A549 (cell line): ENCODE measurements at regions not wholly inside any gene's neighbourhood (a gene's known extent, or its start where the extent isn't known, plus 50 kb on each side); places are given as distances from the start of the nearest gene placed in this dataset.

ENCODE experiments used
- ATAC-seq, 2 experiments: fragments of 200-7000 bp in 1 of 2; fragments of >200 bp in 1 of 2; cut with Nextera tagmentation in 1 of 2; cut with Tn5 transposase in 1 of 2; 3 replicates each; pipeline versions ENCODE4 v1.8.0 to v1.9.1; 2018 to 2020; ENCODE audit warnings: mild to moderate bottlenecking in 1 of 2, moderate library complexity in 1 of 2
- CTCF ChIA-PET: fragments of 300-600 bp; sonication (Branson Sonifier 250); formaldehyde crosslinking; extraction: SDS; loops from one replicate; lab custom pipeline; 2021; ENCODE audit warnings: antibody characterized with exemption, inconsistent platforms; lab: Yijun Ruan, JAX
- POLR2A ChIA-PET: fragments of 350-600 bp; formaldehyde crosslinking; extraction: SDS; loops from one replicate; lab custom pipeline; 2021; ENCODE audit warnings: antibody characterized with exemption, inconsistent platforms; lab: Yijun Ruan, JAX
- DNase-seq, 2 experiments: peaks; one replicate each; pipeline versions ENCODE4 v3.0.0 to v3.0.0-alpha.2; 2011 to 2016; ENCODE audit warnings: low read depth in 1 of 2, low spot score in 1 of 2
- FAIRE-seq: peaks from 2 replicates; lab custom pipeline; 2011; peaks lifted over from hg19 to GRCh38; lab: Jason Lieb, UNC
- H3K27ac ChIP-seq, 2 experiments: fragments of >200 bp; sonication (Bioruptor Twin); formaldehyde crosslinking; 3 replicates each; pipeline ENCODE4 v1.5.1; 2016 to 2017
- H3K4me1 ChIP-seq: fragments of >200 bp; sonication (Bioruptor Twin); formaldehyde crosslinking; 3 replicates; pipeline ENCODE4 v1.6.1; 2016
- H3K4me2 ChIP-seq: fragments of >200 bp; sonication (Bioruptor Twin); formaldehyde crosslinking; 3 replicates; pipeline ENCODE4 v1.6.1; 2016
- H3K4me3 ChIP-seq: fragments of >200 bp; sonication (Bioruptor Twin); formaldehyde crosslinking; 3 replicates; pipeline ENCODE4 v1.5.1; 2016
- H3K9me3 ChIP-seq: fragments of >200 bp; sonication (Bioruptor Twin); formaldehyde crosslinking; 3 replicates; pipeline ENCODE4 v1.6.1; 2016
- ATOH8 ChIP-seq: fragments of 250-450 bp; sonication (Bioruptor Pico); IDR thresholded peaks from 2 replicates; pipeline ENCODE4 v1.5.0; 2020; ENCODE audit warnings: low read depth, mild to moderate bottlenecking, moderate library complexity
- CEBPB ChIP-seq, 2 experiments: fragments of >200 bp in 1 of 2; sonication (Bioruptor Twin) in 1 of 2; formaldehyde crosslinking in 1 of 2; IDR thresholded peaks; 2 replicates each; pipeline ENCODE4 v1.6.1; 2012 to 2016
- CHD4 ChIP-seq: fragments of 200-600 bp; sonication (generic); IDR thresholded peaks from 2 replicates; pipeline ENCODE4 v1.6.1; 2016; ENCODE audit warnings: antibody characterized with exemption, mild to moderate bottlenecking, borderline replicate concordance
- EHF ChIP-seq: fragments of 250-450 bp; sonication (Bioruptor Pico); IDR thresholded peaks from 2 replicates; pipeline ENCODE4 v1.5.0; 2020; ENCODE audit warnings: mild to moderate bottlenecking
- EHMT2 ChIP-seq: fragments of 200-600 bp; sonication (generic); IDR thresholded peaks from 2 replicates; pipeline ENCODE4 v1.6.1; 2016; ENCODE audit warnings: antibody characterized with exemption, low read depth, mild to moderate bottlenecking, moderate library complexity
- FOXS1 ChIP-seq: fragments of 250-450 bp; sonication (Bioruptor Pico); IDR thresholded peaks from 2 replicates; pipeline ENCODE4 v1.5.0; 2020; ENCODE audit warnings: mild to moderate bottlenecking, moderate library complexity
- HES2 ChIP-seq: fragments of >200 bp; sonication (Bioruptor Twin); formaldehyde crosslinking; IDR thresholded peaks from 2 replicates; pipeline ENCODE4 v1.6.1; 2016
- HOXB13 ChIP-seq: fragments of 250-450 bp; sonication (Bioruptor Pico); IDR thresholded peaks from 2 replicates; pipeline ENCODE4 v1.5.0; 2020; ENCODE audit warnings: low read depth, mild to moderate bottlenecking, moderate library complexity
- JUN ChIP-seq, 2 experiments: fragments of >200 bp; sonication (Bioruptor Twin); formaldehyde crosslinking; IDR thresholded peaks; 2 replicates in 1 of 2; 3 replicates in 1 of 2; pipeline ENCODE4 v1.6.1; 2016 to 2017
- JUNB ChIP-seq: fragments of >200 bp; sonication (Bioruptor Twin); formaldehyde crosslinking; IDR thresholded peaks from 2 replicates; pipeline ENCODE4 v1.6.1; 2016
- KDM5A ChIP-seq: fragments of 200-600 bp; sonication (generic); IDR thresholded peaks from 2 replicates; pipeline ENCODE4 v1.6.1; 2016; ENCODE audit warnings: antibody characterized with exemption, mild to moderate bottlenecking
- MYC ChIP-seq: IDR thresholded peaks from 2 replicates; pipeline ENCODE4 v1.6.1; 2012; ENCODE audit warnings: mild to moderate bottlenecking, inconsistent platforms, low read length, improper control_type of control experiment, borderline replicate concordance
- NFE2L2 ChIP-seq: fragments of 150-350 bp; conservative IDR thresholded peaks from 2 replicates; pipeline ENCODE4 v1.6.1; 2014; ENCODE audit warnings: low read length
- NR3C1 ChIP-seq: fragments of >200 bp; sonication (Bioruptor Twin); formaldehyde crosslinking; IDR thresholded peaks from 3 replicates; pipeline ENCODE4 v1.6.1; 2017
- PBX3 ChIP-seq: IDR thresholded peaks from 2 replicates; pipeline ENCODE4 v1.6.1; 2012
- POLR2AphosphoS2 ChIP-seq: conservative IDR thresholded peaks from 2 replicates; pipeline ENCODE4 v1.6.1; 2012; ENCODE audit warnings: low read length, improper control_type of control experiment, inconsistent platforms
- RCOR1 ChIP-seq: fragments of 150-350 bp; IDR thresholded peaks from 2 replicates; pipeline ENCODE4 v1.6.1; 2014; ENCODE audit warnings: antibody characterized with exemption, low read length, low read depth
- REST ChIP-seq: fragments of 200-600 bp; sonication (generic); IDR thresholded peaks from 2 replicates; pipeline ENCODE4 v1.6.1; 2016; ENCODE audit warnings: antibody characterized with exemption, mild to moderate bottlenecking, moderate library complexity
- RFX5 ChIP-seq: fragments of 450-650 bp; IDR thresholded peaks from 2 replicates; pipeline ENCODE4 v1.7.1; 2014; ENCODE audit warnings: antibody characterized with exemption, mild to moderate bottlenecking, moderate library complexity
- SMC3 ChIP-seq: fragments of >200 bp; sonication (Bioruptor Twin); formaldehyde crosslinking; IDR thresholded peaks from 3 replicates; pipeline ENCODE4 v1.6.1; 2018; ENCODE audit warnings: inconsistent platforms
- SREBF2 ChIP-seq: fragments of 450-650 bp; IDR thresholded peaks from 2 replicates; pipeline ENCODE4 v1.6.1; 2014; ENCODE audit warnings: mild to moderate bottlenecking, moderate library complexity
- TFCP2L1 ChIP-seq: fragments of 250-450 bp; sonication (Bioruptor Pico); IDR thresholded peaks from 2 replicates; pipeline ENCODE4 v1.5.0; 2021; ENCODE audit warnings: mild to moderate bottlenecking
- ZNF302 ChIP-seq: fragments of 250-450 bp; sonication (Bioruptor Pico); IDR thresholded peaks from 2 replicates; pipeline ENCODE4 v1.9.0; 2021; ENCODE audit warnings: inconsistent platforms, mild to moderate bottlenecking, moderate library complexity
- WGBS: methylation state at CpG from one replicate; pipeline ENCODE4 v1.1.6; 2017; ENCODE audit errors: missing lambda C conversion rate; 5-methylcytosine and 5-hydroxymethylcytosine counted together
- TF ChIP-seq, protein P1 (sequence below): IDR thresholded peaks from 2 replicates; pipeline ENCODE4 v1.6.1; 2012

DNA sequence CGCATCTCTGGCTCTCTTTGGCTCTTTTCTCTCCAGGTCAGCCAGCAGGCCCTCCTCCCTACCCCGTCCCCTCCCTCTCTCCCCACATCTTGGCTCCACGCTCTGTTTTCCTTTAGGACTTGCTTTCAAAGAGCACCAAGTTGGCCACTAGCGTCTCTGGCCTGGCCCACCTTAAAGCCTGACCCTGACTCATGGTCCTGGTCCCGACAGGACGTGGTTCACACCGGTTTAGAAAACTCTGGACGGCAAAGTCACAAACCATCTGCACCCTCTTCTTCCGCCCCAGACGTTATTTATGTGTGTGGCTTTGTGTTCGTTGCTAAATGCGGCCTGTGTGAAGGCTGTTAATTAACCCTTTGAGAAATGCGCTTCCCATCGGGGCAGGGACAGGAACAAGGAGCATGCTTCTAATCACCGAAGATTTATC, 169.0 kb upstream of the HAAO start:
- no peak for ATAC-seq
- ChIA-PET POLR2A (no interaction called here), CTCF (interaction anchor here (3.9 to 7.7 kb wide), 4 partner anchors 14 to 523 kb away, joined by 16 to 71 read pairs (median 38); partner anchors contain the start of gene ZFP36L2)
- TF ChIP-seq NR3C1 (no peak), FOXS1 (CRISPR knock-in tag) (no peak)
- WGBS = 90% methylated on average over 15 of the region's 15 CpGs
- Histone ChIP-seq H3K9me3 (no peaks in the 10 kb centered on the region), H3K4me1 (no peaks in the 10 kb centered on the region), H3K4me2 (no peak overlapping the region), H3K27ac (no peak overlapping the region), H3K4me3 (no peak overlapping the region)
- DNase-seq = no peak
- FAIRE-seq = no peak

DNA sequence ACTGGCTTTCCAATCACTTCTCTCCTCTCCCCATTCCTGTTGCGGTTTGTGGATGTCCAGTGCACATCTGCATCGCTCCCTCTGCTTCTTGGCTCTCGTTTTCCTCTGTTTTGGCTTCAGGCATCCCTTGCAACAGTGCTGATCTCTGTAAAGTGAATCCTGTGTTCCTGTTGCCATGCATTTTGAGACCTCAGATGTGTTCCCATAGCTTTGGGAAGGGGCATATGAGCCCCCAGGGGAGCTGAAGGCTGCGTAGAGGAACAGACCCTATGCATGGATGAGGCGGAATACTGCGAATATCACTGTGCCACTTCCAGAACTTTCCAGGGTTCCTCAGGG, 168.4 kb upstream of the HAAO start:
- WGBS = 87% methylated on average over 6 of the region's 6 CpGs
- H3K4me1 ChIP-seq = no peaks in the 10 kb centered on the region
- ChIA-PET CTCF (interaction anchor here (4.5 to 7.7 kb wide), 2 partner anchors 14 to 15 kb away, joined by 22 to 71 read pairs; no protein-coding TSS in a partner anchor), POLR2A (no interaction called here)
- no peak for DNase-seq
- H3K9me3 ChIP-seq = no peaks in the 10 kb centered on the region
- H3K4me3 ChIP-seq = no peak overlapping the region
- H3K27ac ChIP-seq = no peak overlapping the region
- no peak for TF ChIP-seq MYC
- no peak for TF ChIP-seq PBX3
- TF ChIP-seq RCOR1 = no peak
- no peak for TF ChIP-seq SREBF2
- TF ChIP-seq POLR2AphosphoS2 = no peak
- TF ChIP-seq EHF (CRISPR knock-in tag) = no peak
- no peak for TF ChIP-seq SMC3
- ATAC-seq = no peak
- no peak overlapping the region for H3K4me2 ChIP-seq
- FAIRE-seq = no peak

DNA sequence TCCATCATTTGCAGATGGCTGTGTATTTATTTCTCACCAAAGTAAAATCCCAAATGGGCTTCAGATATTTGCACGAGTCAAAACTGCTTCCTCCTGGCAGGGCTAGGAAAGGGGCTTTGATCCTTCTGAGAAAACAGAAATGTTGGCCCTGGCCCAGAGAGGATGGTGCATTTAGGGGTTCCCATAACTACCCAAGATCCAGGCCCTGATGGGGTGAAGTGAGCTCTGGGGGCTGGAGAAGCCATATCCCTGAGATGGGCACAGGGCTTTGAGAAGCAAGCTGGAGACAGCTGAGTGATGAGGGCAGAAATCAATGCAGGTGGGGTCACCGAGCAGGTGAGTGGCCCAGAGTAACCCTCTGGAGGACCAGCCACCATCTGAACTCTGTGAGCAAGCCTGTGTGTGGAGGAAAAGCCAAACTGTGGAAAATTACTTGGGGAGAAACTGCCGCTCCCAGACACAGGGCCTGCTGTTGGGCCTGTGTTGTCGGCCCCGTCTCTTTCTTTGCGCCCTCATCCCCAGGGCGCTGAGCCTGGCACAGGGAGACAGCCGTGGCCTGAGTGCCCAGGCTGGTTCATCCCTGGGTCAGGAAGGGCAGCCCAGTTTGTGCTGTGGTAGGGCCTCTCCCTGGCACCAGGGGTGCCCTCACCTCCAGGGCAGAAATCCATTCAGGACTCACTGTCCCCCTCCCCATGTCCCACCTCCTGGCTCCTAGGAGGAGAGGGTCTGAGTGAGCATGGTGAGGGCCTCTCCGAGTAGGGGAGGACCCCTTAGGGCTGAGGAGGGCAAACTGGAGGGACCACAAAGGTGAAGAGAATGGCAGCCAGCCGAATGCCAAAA, 167.8 kb upstream of the HAAO start:
- H3K4me3 ChIP-seq = no peak overlapping the region
- H3K4me2 ChIP-seq = no peak overlapping the region
- H3K4me1 ChIP-seq = no peaks in the 10 kb centered on the region
- no peaks in the 10 kb centered on the region for H3K9me3 ChIP-seq
- DNase-seq (no peak), ATAC-seq (peak in 1 of 2 experiments; percentile 18; a peak in 2 of 6 replicates), FAIRE-seq (no peak)
- no peak overlapping the region for H3K27ac ChIP-seq
- ChIA-PET CTCF (interaction anchor here (0.6 to 7.7 kb wide), 6 partner anchors 10 to 270 kb away, joined by 3 to 71 read pairs (median 5); no protein-coding TSS in a partner anchor), POLR2A (no interaction called here)
- TF ChIP-seq HOXB13 (CRISPR knock-in tag) = no peak
- no peak for TF ChIP-seq KDM5A
- no peak for TF ChIP-seq NFE2L2
- TF ChIP-seq REST = no peak
- TF ChIP-seq, protein P1, sequence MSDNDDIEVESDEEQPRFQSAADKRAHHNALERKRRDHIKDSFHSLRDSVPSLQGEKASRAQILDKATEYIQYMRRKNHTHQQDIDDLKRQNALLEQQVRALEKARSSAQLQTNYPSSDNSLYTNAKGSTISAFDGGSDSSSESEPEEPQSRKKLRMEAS = no peak
- TF ChIP-seq HES2 = no peak
- no peak for TF ChIP-seq TFCP2L1 (CRISPR knock-in tag)
- no peak for TF ChIP-seq EHMT2
- no peak for TF ChIP-seq RCOR1
- TF ChIP-seq NR3C1 = no peak
- TF ChIP-seq CEBPB (IDR thresholded peaks at IDR 0.05) = no peak
- no peak for TF ChIP-seq FOXS1 (CRISPR knock-in tag)
- TF ChIP-seq SMC3 = no peak
- no peak for TF ChIP-seq JUNB
- no peak for TF ChIP-seq ZNF302
- TF ChIP-seq JUN (IDR thresholded peaks at IDR 0.05) = no peak
- no peak for TF ChIP-seq CHD4
- no peak for TF ChIP-seq EHF (CRISPR knock-in tag)
- no peak for TF ChIP-seq ATOH8
- TF ChIP-seq RFX5 = no peak
- 72% methylated on average over 10 of the region's 10 CpGs for WGBS
